ENCODE measurements at regions not wholly inside any gene's neighbourhood (a gene's known extent, or its start where the extent isn't known, plus 50 kb on each side); places are given as distances from the start of the nearest gene placed in this dataset.

- no peaks in the 10 kb centered on the region for H3K36me3 ChIP-seq (replicated peaks in 1 of 2; ENCODE audit: control extremely low read depth in 1 of 2, control insufficient read depth in 1 of 2, extremely low read depth in 1 of 2, insufficient read depth in 2 of 2, low read length in 1 of 2)
- peak overlapping the region; percentile 25 for H3K9ac ChIP-seq (ENCODE audit: low read length)
- DNase-seq = peak; percentile 15
- POLR2A ChIA-PET = no interaction called here
- peak overlapping the region; percentile 46 for H2AFZ ChIP-seq (ENCODE audit: insufficient read depth, low read depth, low read length, poor library complexity, severe bottlenecking)
- no peaks in the 10 kb centered on the region for H3K27me3 ChIP-seq (replicated peaks in 1 of 4; ENCODE audit: control extremely low read depth in 1 of 4, control insufficient read depth in 3 of 4, insufficient read depth in 4 of 4, low read length in 3 of 4)
- TF ChIP-seq EZH2 (IDR thresholded peaks at IDR 0.05; ENCODE audit: borderline replicate concordance, insufficient read depth, low read depth, low read length, poor library complexity, severe bottlenecking) (no peak), CTCF (IDR thresholded peaks at IDR 0.05) (no peak)
- Mint-ChIP-seq H3K4me3 (peak overlapping the region; percentile 64), H3K4me1 (peaks cover 56% of the 10 kb centered on the region), H3K27ac (peak overlapping the region; percentile 77), H3K9me3 (ENCODE audit: insufficient read depth) (peaks cover 2% of the 10 kb centered on the region), H3K27me3 (no peaks in the 10 kb centered on the region)
- peak overlapping the region in 1 of 5 experiments; percentile 23 for H3K4me3 ChIP-seq (ENCODE audit: control extremely low read depth in 1 of 5, extremely low read depth in 1 of 5, insufficient read depth in 1 of 5, low read depth in 2 of 5, low read length in 4 of 5)
- peaks cover 43 to 56% of the 10 kb centered on the region in 2 donors for H3K4me1 ChIP-seq (ENCODE audit: control insufficient read depth in 2 of 2, insufficient read depth in 2 of 2, low read length in 2 of 2)
- no peak for ATAC-seq (ENCODE audit: low read depth)
- peak overlapping the region; percentile 48 for H3K4me2 ChIP-seq (replicated peaks; ENCODE audit: low read depth, low read length, poor library complexity, severe bottlenecking)
- H3K79me2 ChIP-seq (ENCODE audit: control insufficient read depth, insufficient read depth, low read length) = no peaks in the 10 kb centered on the region
- peak overlapping the region; percentile 37 to 67 for H3K27ac ChIP-seq (ENCODE audit: low read length in 2 of 2)
- intact Hi-C loops (cut with micrococcal nuclease) = no loop called here
- WGBS (ENCODE audit: insufficient coverage) = 59% methylated on average over 7 of the region's 8 CpGs
- CTCF ChIA-PET = interaction anchor here (0.7 to 2.3 kb wide), 5 partner anchors 10 to 415 kb away, joined by 3 to 8 read pairs (median 5); no protein-coding TSS in a partner anchor
- peaks cover 0 to 10% (median 4%) of the 10 kb centered on the region in 3 donors for H3K9me3 ChIP-seq (ENCODE audit: control extremely low read depth in 1 of 3, control insufficient read depth in 2 of 3, insufficient read depth in 1 of 3, low read length in 2 of 3)
- H4K20me1 ChIP-seq (ENCODE audit: control insufficient read depth, insufficient read depth, low read length, poor library complexity, severe bottlenecking) = no peaks in the 10 kb centered on the region
Measured at GRCh38 chr9:22203371-22204138, 194.4 kb upstream of the CDKN2B start.

GRCh38 chr9:22204240-22204639, 195.1 kb upstream of the CDKN2B start:
- DNase-seq = peak; percentile 24
- no peak for ATAC-seq (ENCODE audit: low read depth)
- H2AFZ ChIP-seq (ENCODE audit: insufficient read depth, low read depth, low read length, poor library complexity, severe bottlenecking) = peak overlapping the region; percentile 46
- H3K4me1 Mint-ChIP-seq = peaks cover 60% of the 10 kb centered on the region
- H3K36me3 ChIP-seq (replicated peaks in 1 of 2; ENCODE audit: control extremely low read depth in 1 of 2, control insufficient read depth in 1 of 2, extremely low read depth in 1 of 2, insufficient read depth in 2 of 2, low read length in 1 of 2) = no peaks in the 10 kb centered on the region
- H3K4me3 Mint-ChIP-seq = peak overlapping the region; percentile 48
- H3K27me3 Mint-ChIP-seq = no peaks in the 10 kb centered on the region
- no peaks in the 10 kb centered on the region for H3K27me3 ChIP-seq (replicated peaks in 1 of 4; ENCODE audit: control extremely low read depth in 1 of 4, control insufficient read depth in 3 of 4, insufficient read depth in 4 of 4, low read length in 3 of 4)
- H3K9me3 Mint-ChIP-seq (ENCODE audit: insufficient read depth) = no peaks in the 10 kb centered on the region
- no peaks in the 10 kb centered on the region for H4K20me1 ChIP-seq (ENCODE audit: control insufficient read depth, insufficient read depth, low read length, poor library complexity, severe bottlenecking)
- ChIA-PET POLR2A (no interaction called here), CTCF (interaction anchor here (0.6 to 2.3 kb wide), 4 partner anchors 35 to 415 kb away, joined by 3 to 8 read pairs (median 4); no protein-coding TSS in a partner anchor)
- peak overlapping the region; percentile 48 for H3K4me2 ChIP-seq (replicated peaks; ENCODE audit: low read depth, low read length, poor library complexity, severe bottlenecking)
- H3K9me3 ChIP-seq (ENCODE audit: control extremely low read depth in 1 of 3, control insufficient read depth in 2 of 3, insufficient read depth in 1 of 3, low read length in 2 of 3) = peaks cover 0 to 10% (median 0%) of the 10 kb centered on the region in 3 donors
- H3K4me1 ChIP-seq (ENCODE audit: control insufficient read depth in 2 of 2, insufficient read depth in 2 of 2, low read length in 2 of 2) = peaks cover 49 to 63% of the 10 kb centered on the region in 2 donors
- peak overlapping the region; percentile 25 for H3K9ac ChIP-seq (ENCODE audit: low read length)
- no CpG with 5 or more reads among the region's 2 CpGs for WGBS (ENCODE audit: insufficient coverage)
- peak overlapping the region in 1 of 5 experiments; percentile 23 for H3K4me3 ChIP-seq (ENCODE audit: control extremely low read depth in 1 of 5, extremely low read depth in 1 of 5, insufficient read depth in 1 of 5, low read depth in 2 of 5, low read length in 4 of 5)
- H3K79me2 ChIP-seq (ENCODE audit: control insufficient read depth, insufficient read depth, low read length) = no peaks in the 10 kb centered on the region
- peak overlapping the region; percentile 37 to 67 for H3K27ac ChIP-seq (ENCODE audit: low read length in 2 of 2)
- peak overlapping the region; percentile 27 for H3K27ac Mint-ChIP-seq
- intact Hi-C loops (cut with micrococcal nuclease) = no loop called here
- TF ChIP-seq EZH2 (IDR thresholded peaks at IDR 0.05; ENCODE audit: borderline replicate concordance, insufficient read depth, low read depth, low read length, poor library complexity, severe bottlenecking) = no peak
- no peak for TF ChIP-seq CTCF (IDR thresholded peaks at IDR 0.05)
